ENCODE measurements at regions not wholly inside any gene's neighbourhood (a gene's known extent, or its start where the extent isn't known, plus 50 kb on each side); places are given as distances from the start of the nearest gene placed in this dataset.

- Mint-ChIP-seq H3K4me1 (ENCODE audit: low read depth) (peaks cover 21% of the 10 kb centered on the region), H3K4me3 (ENCODE audit: low read depth) (no peak overlapping the region), H3K27me3 (no peaks in the 10 kb centered on the region), H3K36me3 (ENCODE audit: insufficient read depth) (no peaks in the 10 kb centered on the region), H3K9me3 (ENCODE audit: low read depth) (peaks cover 3% of the 10 kb centered on the region), H3K27ac (no peak overlapping the region)
- DNase-seq (ENCODE audit: low spot score, unreplicated experiment): no peak
- no peak for TF ChIP-seq CTCF (IDR thresholded peaks at IDR 0.05; ENCODE audit: unreplicated experiment)
Measured at GRCh38 chr14:101151927-101152305, 248.4 kb upstream of the RTL1 start.

- Mint-ChIP-seq H3K4me3 (ENCODE audit: low read depth) (no peak overlapping the region), H3K27me3 (no peaks in the 10 kb centered on the region), H3K9me3 (ENCODE audit: low read depth) (peaks cover 3% of the 10 kb centered on the region), H3K36me3 (ENCODE audit: insufficient read depth) (no peaks in the 10 kb centered on the region), H3K4me1 (ENCODE audit: low read depth) (peaks cover 19% of the 10 kb centered on the region), H3K27ac (peak overlapping the region; percentile 70)
- no peak for TF ChIP-seq CTCF (IDR thresholded peaks at IDR 0.05; ENCODE audit: unreplicated experiment)
- DNase-seq (ENCODE audit: low spot score, unreplicated experiment): no peak
Measured at GRCh38 chr14:101152855-101153254, 249.3 kb upstream of the RTL1 start.

- Mint-ChIP-seq H3K27ac (no peak overlapping the region), H3K9me3 (ENCODE audit: low read depth) (peaks cover 3% of the 10 kb centered on the region), H3K4me1 (ENCODE audit: low read depth) (peaks cover 13% of the 10 kb centered on the region), H3K27me3 (no peaks in the 10 kb centered on the region), H3K36me3 (ENCODE audit: insufficient read depth) (no peaks in the 10 kb centered on the region), H3K4me3 (ENCODE audit: low read depth) (no peak overlapping the region)
- TF ChIP-seq CTCF (IDR thresholded peaks at IDR 0.05; ENCODE audit: unreplicated experiment): no peak
- DNase-seq (ENCODE audit: low spot score, unreplicated experiment): no peak
Measured at GRCh38 chr14:101153691-101154090, 250.2 kb upstream of the RTL1 start.

- H3K4me1 Mint-ChIP-seq (ENCODE audit: low read depth): peaks cover 10% of the 10 kb centered on the region
- H3K36me3 Mint-ChIP-seq (ENCODE audit: insufficient read depth): no peaks in the 10 kb centered on the region
- TF ChIP-seq CTCF (IDR thresholded peaks at IDR 0.05; ENCODE audit: unreplicated experiment): no peak
- H3K4me3 Mint-ChIP-seq (ENCODE audit: low read depth): no peak overlapping the region
- no peaks in the 10 kb centered on the region for H3K27me3 Mint-ChIP-seq
- peaks cover 3% of the 10 kb centered on the region for H3K9me3 Mint-ChIP-seq (ENCODE audit: low read depth)
- no peak overlapping the region for H3K27ac Mint-ChIP-seq
- no peak for DNase-seq (ENCODE audit: low spot score, unreplicated experiment)
Measured at GRCh38 chr14:101155575-101155974, 252.1 kb upstream of the RTL1 start.

GRCh38 chr14:101167428-101167827 lies 263.9 kb upstream of the RTL1 start:
- H3K27me3 Mint-ChIP-seq: no peaks in the 10 kb centered on the region
- peaks cover 7% of the 10 kb centered on the region for H3K36me3 Mint-ChIP-seq (ENCODE audit: insufficient read depth)
- H3K4me1 Mint-ChIP-seq (ENCODE audit: low read depth): no peaks in the 10 kb centered on the region
- no peak for TF ChIP-seq CTCF (IDR thresholded peaks at IDR 0.05; ENCODE audit: unreplicated experiment)
- no peak overlapping the region for H3K4me3 Mint-ChIP-seq (ENCODE audit: low read depth)
- DNase-seq (ENCODE audit: low spot score, unreplicated experiment): no peak
- H3K9me3 Mint-ChIP-seq (ENCODE audit: low read depth): peaks cover 33% of the 10 kb centered on the region
- no peak overlapping the region for H3K27ac Mint-ChIP-seq

Data from progenitor cell of endocrine pancreas (in vitro differentiated cells).